GM18858 (cell line): ENCODE measurements at regions not wholly inside any gene's neighbourhood (a gene's known extent, or its start where the extent isn't known, plus 50 kb on each side); places are given as distances from the start of the nearest gene placed in this dataset.
"Not testable (repeated sequence)": the region's sequence is repeated elsewhere in the genome, so short reads cannot be mapped to it uniquely, and the experiment has no call there.

Experiments
- ATAC-seq: cut with Tn5 transposase; IDR thresholded peaks from one replicate; pipeline ENCODE4 v1.9.1; 2021; ENCODE audit not compliant: unreplicated experiment

- ATAC-seq = no peak
Measured at GRCh38 chr13:81020010-81020409, 679.1 kb upstream of the SPRY2 start.

- ATAC-seq = no peak
Measured at GRCh38 chr13:81018936-81019335, 678.0 kb upstream of the SPRY2 start.

- ATAC-seq = peak; percentile 74
Measured at GRCh38 chr13:81017513-81018152, 676.7 kb upstream of the SPRY2 start.

- ATAC-seq = no peak
Measured at GRCh38 chr13:81012031-81012430, 671.1 kb upstream of the SPRY2 start.

GRCh38 chr13:81001828-81002385 is 661.0 kb upstream of the SPRY2 start:
- ATAC-seq = no peak

- not testable (repeated sequence) for ATAC-seq
Measured at GRCh38 chr13:80998603-80999002, 657.7 kb upstream of the SPRY2 start.

GRCh38 chr13:80989747-80990146 is 648.8 kb upstream of the SPRY2 start:
- no peak for ATAC-seq

GRCh38 chr13:80989241-80989640 is 648.3 kb upstream of the SPRY2 start:
- ATAC-seq = no peak

GRCh38 chr13:80988391-80989151 is 647.6 kb upstream of the SPRY2 start:
- ATAC-seq = no peak

GRCh38 chr13:80979035-80979641 is 638.2 kb upstream of the SPRY2 start:
- ATAC-seq = peak; percentile 99

- no peak for ATAC-seq
Measured at GRCh38 chr13:80977168-80977567, 636.2 kb upstream of the SPRY2 start.

- ATAC-seq = no peak
Measured at GRCh38 chr13:80975903-80976302, 635.0 kb upstream of the SPRY2 start.

GRCh38 chr13:80973721-80974120 is 632.8 kb upstream of the SPRY2 start:
- no peak for ATAC-seq

GRCh38 chr13:80972857-80973478 is 632.0 kb upstream of the SPRY2 start:
- no peak for ATAC-seq

GRCh38 chr13:80965097-80965496 is 624.2 kb upstream of the SPRY2 start:
- no peak for ATAC-seq

GRCh38 chr13:80962855-80963254 is 621.9 kb upstream of the SPRY2 start:
- no peak for ATAC-seq

- no peak for ATAC-seq
Measured at GRCh38 chr13:80962173-80962572, 621.2 kb upstream of the SPRY2 start.

GRCh38 chr13:80957019-80957655 is 616.2 kb upstream of the SPRY2 start:
- no peak for ATAC-seq

GRCh38 chr13:80955501-80955900 is 614.6 kb upstream of the SPRY2 start:
- ATAC-seq = no peak

GRCh38 chr13:80952158-80952557 is 611.2 kb upstream of the SPRY2 start:
- no peak for ATAC-seq
